Mesodermal cell (in vitro differentiated cells): ENCODE measurements at regions not wholly inside any gene's neighbourhood (a gene's known extent, or its start where the extent isn't known, plus 50 kb on each side); places are given as distances from the start of the nearest gene placed in this dataset.
"Not testable (repeated sequence)": the region's sequence is repeated elsewhere in the genome, so short reads cannot be mapped to it uniquely, and the experiment has no call there.

Experiments
- H3K27ac ChIP-seq: 2 replicates; pipeline ENCODE4 v1.7.0; 2013; ENCODE audit warnings: mild to moderate bottlenecking, low read depth, low read length, moderate library complexity; ENCODE audit not compliant: severe bottlenecking
- H3K36me3 ChIP-seq: 2 replicates; pipeline ENCODE4 v1.7.1; 2013; ENCODE audit warnings: mild to moderate bottlenecking, low read length, moderate library complexity; ENCODE audit not compliant: control insufficient read depth, insufficient read depth
- H3K4me1 ChIP-seq: one replicate; pipeline ENCODE4 v1.7.1; 2013; ENCODE audit warnings: mild to moderate bottlenecking, low read length; ENCODE audit not compliant: insufficient read depth, control insufficient read depth, poor library complexity, severe bottlenecking
- H3K4me3 ChIP-seq: 2 replicates; pipeline ENCODE4 v1.7.0; 2013; ENCODE audit warnings: low read length, control low read depth, mild to moderate bottlenecking; ENCODE audit not compliant: insufficient read depth, poor library complexity, severe bottlenecking; ENCODE audit errors: extremely low read depth
- H3K9me3 ChIP-seq: 2 replicates; pipeline ENCODE4 v1.7.1; 2013; ENCODE audit warnings: mild to moderate bottlenecking, low read length, moderate library complexity; ENCODE audit not compliant: control insufficient read depth
- WGBS, 2 experiments: methylation state at CpG; one replicate each; pipeline ENCODE4 v1.1.5; 2013; ENCODE audit warnings: missing lambda C conversion rate in 2 of 2; ENCODE audit not compliant: insufficient coverage in 2 of 2; 5-methylcytosine and 5-hydroxymethylcytosine counted together

GRCh38 chr12:9425429-9425828 is 182.3 kb downstream of the KLRB1 start:
- not testable (repeated sequence) for H3K4me1 ChIP-seq, H3K9me3 ChIP-seq, H3K27ac ChIP-seq, H3K4me3 ChIP-seq, H3K36me3 ChIP-seq
- 80% methylated on average over 1 of the region's 13 CpGs; no CpG with 5 or more reads in 1 of the 2 experiments for WGBS, 2 experiments

GRCh38 chr12:9424175-9424740 is 183.5 kb downstream of the KLRB1 start:
- not testable (repeated sequence) for H3K4me1 ChIP-seq, H3K4me3 ChIP-seq, H3K36me3 ChIP-seq, H3K9me3 ChIP-seq, H3K27ac ChIP-seq
- WGBS, 2 experiments, result 70 to 100% methylated on average over 3 to 4 of the region's 9 CpGs

GRCh38 chr12:9422689-9423088 is 185.0 kb downstream of the KLRB1 start:
- WGBS, 2 experiments, result no CpG with 5 or more reads among the region's 2 CpGs
- H3K9me3 ChIP-seq, H3K36me3 ChIP-seq, H3K4me1 ChIP-seq, H3K27ac ChIP-seq, H3K4me3 ChIP-seq: not testable (repeated sequence)

GRCh38 chr12:9421520-9422086 is 186.1 kb downstream of the KLRB1 start:
- not testable (repeated sequence) for H3K9me3 ChIP-seq, H3K4me3 ChIP-seq, H3K27ac ChIP-seq, H3K4me1 ChIP-seq, H3K36me3 ChIP-seq
- WGBS, 2 experiments, result no CpG with 5 or more reads among the region's 18 CpGs

GRCh38 chr12:9420817-9421519 is 186.7 kb downstream of the KLRB1 start:
- WGBS, 2 experiments, result 83 to 88% methylated on average over 4 to 6 of the region's 21 CpGs
- not testable (repeated sequence) for H3K4me3 ChIP-seq, H3K4me1 ChIP-seq

GRCh38 chr12:9418669-9419041 is 189.1 kb downstream of the KLRB1 start:
- not testable (repeated sequence) for H3K9me3 ChIP-seq, H3K36me3 ChIP-seq, H3K4me3 ChIP-seq, H3K4me1 ChIP-seq, H3K27ac ChIP-seq
- no CpG with 5 or more reads among the region's 14 CpGs for WGBS, 2 experiments

More at GRCh38 chr12:9420817-9421519, 186.7 kb downstream of the KLRB1 start:
- not testable (repeated sequence) for H3K27ac ChIP-seq, H3K36me3 ChIP-seq, H3K9me3 ChIP-seq

GRCh38 chr12:9417947-9418668 is 189.6 kb downstream of the KLRB1 start:
- H3K27ac ChIP-seq, H3K4me3 ChIP-seq, H3K4me1 ChIP-seq, H3K9me3 ChIP-seq, H3K36me3 ChIP-seq: not testable (repeated sequence)
- 0% methylated on average over 1 of the region's 16 CpGs for WGBS, 2 experiments

GRCh38 chr12:9417341-9417740 is 190.4 kb downstream of the KLRB1 start:
- no CpG with 5 or more reads among the region's 13 CpGs for WGBS, 2 experiments
- not testable (repeated sequence) for H3K9me3 ChIP-seq

GRCh38 chr12:9416346-9416745 is 191.4 kb downstream of the KLRB1 start:
- H3K27ac ChIP-seq, H3K36me3 ChIP-seq, H3K9me3 ChIP-seq, H3K4me1 ChIP-seq, H3K4me3 ChIP-seq: not testable (repeated sequence)
- 100% methylated on average over 1 to 2 of the region's 8 CpGs for WGBS, 2 experiments

More at GRCh38 chr12:9417341-9417740, 190.4 kb downstream of the KLRB1 start:
- H3K27ac ChIP-seq, H3K4me1 ChIP-seq, H3K4me3 ChIP-seq, H3K36me3 ChIP-seq: not testable (repeated sequence)

- H3K9me3 ChIP-seq, H3K4me1 ChIP-seq, H3K36me3 ChIP-seq, H3K27ac ChIP-seq, H3K4me3 ChIP-seq: not testable (repeated sequence)
- WGBS, 2 experiments, result no CpG with 5 or more reads among the region's 3 CpGs
Observed at GRCh38 chr12:9415898-9416297, 191.8 kb downstream of the KLRB1 start.

GRCh38 chr12:9413862-9414261 is 193.9 kb downstream of the KLRB1 start:
- H3K36me3 ChIP-seq, H3K27ac ChIP-seq, H3K4me1 ChIP-seq, H3K9me3 ChIP-seq, H3K4me3 ChIP-seq: not testable (repeated sequence)
- whole genome bisulfite sequencing, 2 experiments, result 91 to 92% methylated on average over 7 of the region's 7 CpGs
